HEK293 (cell line): ENCODE measurements at regions not wholly inside any gene's neighbourhood (a gene's known extent, or its start where the extent isn't known, plus 50 kb on each side); places are given as distances from the start of the nearest gene placed in this dataset.

Experiments
- CTCF ChIA-PET: fragments of 350-600 bp; formaldehyde crosslinking; extraction: SDS; loops from one replicate; lab custom pipeline; 2021; ENCODE audit warnings: antibody characterized with exemption; lab: Yijun Ruan, JAX
- POLR2A ChIA-PET: fragments of 300-600 bp; formaldehyde crosslinking; extraction: SDS; loops from one replicate; lab custom pipeline; 2020; ENCODE audit warnings: antibody characterized with exemption, inconsistent platforms; lab: Yijun Ruan, JAX
- H3K27ac ChIP-seq: fragments of 200-500 bp; sonication (Bioruptor generic); 2 replicates; pipeline ENCODE4 v1.5.1; 2014; ENCODE audit warnings: low read depth, low read length, control low read depth, inconsistent platforms; ENCODE audit errors: extremely low read depth
- H3K36me3 ChIP-seq, 2 experiments: fragments of 200-500 bp in 1 of 2; sonication (Bioruptor generic) in 1 of 2; 1 replicate in 1 of 2; 2 replicates in 1 of 2; pipeline ENCODE4 v1.5.1; 2014 to 2017; ENCODE audit warnings: inconsistent platforms in 2 of 2, low read length in 2 of 2; ENCODE audit not compliant: control insufficient read depth in 2 of 2, insufficient read depth in 1 of 2
- H3K4me1 ChIP-seq: fragments of 200-500 bp; sonication (Bioruptor generic); 2 replicates; pipeline ENCODE4 v1.5.1; 2014; ENCODE audit warnings: mild to moderate bottlenecking, low read length, inconsistent platforms; ENCODE audit not compliant: control insufficient read depth, insufficient read depth
- H3K4me3 ChIP-seq: 2 replicates; pipeline ENCODE4 v1.5.1; 2011; ENCODE audit warnings: low read depth, mild to moderate bottlenecking, control low read depth, low read length, moderate library complexity
- H3K9me3 ChIP-seq: fragments of 200-500 bp; sonication (Bioruptor generic); 2 replicates; pipeline ENCODE4 v1.5.1; 2014; ENCODE audit warnings: low read depth, low read length, inconsistent platforms; ENCODE audit not compliant: control insufficient read depth, insufficient read depth
- GLI4 ChIP-seq: fragments of 450-650 bp; formaldehyde crosslinking; IDR thresholded peaks from 2 replicates; pipeline ENCODE4 v1.5.1; 2016; ENCODE audit warnings: missing biosample characterization, missing genetic modification characterization
- KLF16 ChIP-seq: fragments of 450-650 bp; formaldehyde crosslinking; IDR thresholded peaks from 2 replicates; pipeline ENCODE4 v1.5.1; 2017; ENCODE audit warnings: missing biosample characterization, missing genetic modification characterization
- MZF1 ChIP-seq: fragments of 450-650 bp; formaldehyde crosslinking; IDR thresholded peaks from 2 replicates; pipeline ENCODE4 v1.5.1; 2017; ENCODE audit warnings: missing biosample characterization, missing genetic modification characterization, borderline replicate concordance
- RBAK ChIP-seq: fragments of 450-650 bp; formaldehyde crosslinking; IDR thresholded peaks from 2 replicates; pipeline ENCODE4 v1.5.1; 2016; ENCODE audit warnings: missing biosample characterization, missing genetic modification characterization
- SCRT1 ChIP-seq: fragments of 450-650 bp; formaldehyde crosslinking; IDR thresholded peaks from 2 replicates; pipeline ENCODE4 v1.5.1; 2016; ENCODE audit warnings: missing biosample characterization, missing genetic modification characterization, borderline replicate concordance
- ZBTB7A ChIP-seq: fragments of 450-650 bp; formaldehyde crosslinking; IDR thresholded peaks from 2 replicates; pipeline ENCODE4 v1.5.1; 2016; ENCODE audit warnings: low read depth, missing biosample characterization, missing genetic modification characterization
- ZBTB8A ChIP-seq: fragments of 450-650 bp; formaldehyde crosslinking; IDR thresholded peaks from 2 replicates; pipeline ENCODE4 v1.5.1; 2016; ENCODE audit warnings: missing biosample characterization, missing genetic modification characterization
- ZNF10 ChIP-seq: fragments of 450-650 bp; formaldehyde crosslinking; IDR thresholded peaks from 2 replicates; pipeline ENCODE4 v1.5.1; 2017; ENCODE audit warnings: missing biosample characterization, missing genetic modification characterization
- ZNF121 ChIP-seq: fragments of 450-650 bp; formaldehyde crosslinking; IDR thresholded peaks from 2 replicates; pipeline ENCODE4 v1.5.1; 2016; ENCODE audit warnings: missing biosample characterization, missing genetic modification characterization
- ZNF221 ChIP-seq: fragments of 450-650 bp; formaldehyde crosslinking; IDR thresholded peaks from 2 replicates; pipeline ENCODE4 v1.5.1; 2017; ENCODE audit warnings: missing biosample characterization, missing genetic modification characterization, borderline replicate concordance
- ZNF529 ChIP-seq: fragments of 450-650 bp; formaldehyde crosslinking; IDR thresholded peaks from 2 replicates; pipeline ENCODE4 v1.5.1; 2017; ENCODE audit warnings: missing genetic modification characterization, missing biosample characterization; ENCODE audit not compliant: insufficient replicate concordance
- ZNF530 ChIP-seq: fragments of 450-650 bp; formaldehyde crosslinking; IDR thresholded peaks from 2 replicates; pipeline ENCODE4 v1.5.1; 2016; ENCODE audit warnings: low read depth, missing biosample characterization, missing genetic modification characterization
- ZNF670 ChIP-seq: fragments of 450-650 bp; formaldehyde crosslinking; IDR thresholded peaks from 2 replicates; pipeline ENCODE4 v1.5.1; 2016; ENCODE audit warnings: missing biosample characterization, missing genetic modification characterization, low read depth
- ZNF777 ChIP-seq: fragments of 450-650 bp; formaldehyde crosslinking; IDR thresholded peaks from 2 replicates; pipeline ENCODE4 v1.5.1; 2017; ENCODE audit warnings: missing biosample characterization, missing genetic modification characterization, borderline replicate concordance
- TF ChIP-seq, protein P1 (sequence below): fragments of 450-650 bp; formaldehyde crosslinking; IDR thresholded peaks from 2 replicates; pipeline ENCODE4 v1.5.1; 2016; ENCODE audit warnings: missing biosample characterization, missing genetic modification characterization
- TF ChIP-seq, protein P2 (sequence below): fragments of 450-650 bp; formaldehyde crosslinking; IDR thresholded peaks from 2 replicates; pipeline ENCODE4 v1.5.1; 2016; ENCODE audit warnings: missing biosample characterization, missing genetic modification characterization
- TF ChIP-seq, protein P3 (sequence below): fragments of 450-650 bp; formaldehyde crosslinking; optimal IDR thresholded peaks from 2 replicates; pipeline ENCODE3; 2016; ENCODE audit warnings: missing biosample characterization, mild to moderate bottlenecking, missing genetic modification characterization
- TF ChIP-seq, protein P4 (sequence below): fragments of 450-650 bp; formaldehyde crosslinking; conservative IDR thresholded peaks from 2 replicates; pipeline ENCODE4 v1.5.1; 2016; ENCODE audit warnings: low read depth, missing biosample characterization, missing genetic modification characterization
- TF ChIP-seq, protein P5 (sequence below): fragments of 450-650 bp; formaldehyde crosslinking; IDR thresholded peaks from 2 replicates; pipeline ENCODE4 v1.5.1; 2016; ENCODE audit warnings: missing biosample characterization, missing genetic modification characterization, low read depth

DNA sequence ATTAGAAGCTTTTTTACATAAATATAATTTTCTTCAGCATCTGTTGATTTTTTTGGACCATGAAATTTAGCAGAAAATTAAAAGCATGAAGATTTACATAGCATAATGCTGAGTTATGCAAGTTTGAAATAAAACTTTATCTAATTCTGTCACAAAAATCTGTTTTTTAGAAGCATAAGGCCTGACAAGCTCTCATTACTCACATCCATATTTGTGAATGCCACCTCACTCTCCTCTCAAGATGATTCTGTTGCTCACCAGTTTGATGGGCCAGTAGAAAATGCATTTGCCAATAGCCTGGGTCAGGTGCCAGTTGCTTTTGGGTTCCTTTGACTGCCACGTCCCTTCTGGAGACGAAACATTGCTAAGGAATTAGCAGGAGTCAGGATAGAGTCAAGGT lies 181.5 kb upstream of the ATP2B1 start:
- H3K36me3 ChIP-seq = no peaks in the 10 kb centered on the region
- CTCF ChIA-PET = interaction anchor here (1.1 kb wide), 1 partner anchor 60 kb away, joined by 3 read pairs; no protein-coding TSS in a partner anchor
- no peak overlapping the region for H3K27ac ChIP-seq
- no peaks in the 10 kb centered on the region for H3K9me3 ChIP-seq
- TF ChIP-seq ZNF530 (tag by site-specific recombination) (no peak), ZBTB8A (no peak), ZNF10 (tag by site-specific recombination) (no peak), MZF1 (no peak), SCRT1 (tag by site-specific recombination) (no peak), ZBTB7A (tag by site-specific recombination) (no peak), RBAK (tag by site-specific recombination) (no peak), GLI4 (tag by site-specific recombination) (no peak), ZNF670 (tag by site-specific recombination) (no peak), KLF16 (tag by site-specific recombination) (no peak)
- TF ChIP-seq, protein P1, sequence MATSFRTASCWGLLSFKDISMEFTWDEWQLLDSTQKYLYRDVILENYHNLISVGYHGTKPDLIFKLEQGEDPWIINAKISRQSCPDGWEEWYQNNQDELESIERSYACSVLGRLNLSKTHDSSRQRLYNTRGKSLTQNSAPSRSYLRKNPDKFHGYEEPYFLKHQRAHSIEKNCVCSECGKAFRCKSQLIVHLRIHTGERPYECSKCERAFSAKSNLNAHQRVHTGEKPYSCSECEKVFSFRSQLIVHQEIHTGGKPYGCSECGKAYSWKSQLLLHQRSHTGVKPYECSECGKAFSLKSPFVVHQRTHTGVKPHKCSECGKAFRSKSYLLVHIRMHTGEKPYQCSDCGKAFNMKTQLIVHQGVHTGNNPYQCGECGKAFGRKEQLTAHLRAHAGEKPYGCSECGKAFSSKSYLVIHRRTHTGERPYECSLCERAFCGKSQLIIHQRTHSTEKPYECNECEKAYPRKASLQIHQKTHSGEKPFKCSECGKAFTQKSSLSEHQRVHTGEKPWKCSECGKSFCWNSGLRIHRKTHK (tag by site-specific recombination) = no peak
- TF ChIP-seq, protein P2, sequence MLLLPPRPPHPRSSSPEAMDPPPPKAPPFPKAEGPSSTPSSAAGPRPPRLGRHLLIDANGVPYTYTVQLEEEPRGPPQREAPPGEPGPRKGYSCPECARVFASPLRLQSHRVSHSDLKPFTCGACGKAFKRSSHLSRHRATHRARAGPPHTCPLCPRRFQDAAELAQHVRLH = no peak
- TF ChIP-seq, protein P3, sequence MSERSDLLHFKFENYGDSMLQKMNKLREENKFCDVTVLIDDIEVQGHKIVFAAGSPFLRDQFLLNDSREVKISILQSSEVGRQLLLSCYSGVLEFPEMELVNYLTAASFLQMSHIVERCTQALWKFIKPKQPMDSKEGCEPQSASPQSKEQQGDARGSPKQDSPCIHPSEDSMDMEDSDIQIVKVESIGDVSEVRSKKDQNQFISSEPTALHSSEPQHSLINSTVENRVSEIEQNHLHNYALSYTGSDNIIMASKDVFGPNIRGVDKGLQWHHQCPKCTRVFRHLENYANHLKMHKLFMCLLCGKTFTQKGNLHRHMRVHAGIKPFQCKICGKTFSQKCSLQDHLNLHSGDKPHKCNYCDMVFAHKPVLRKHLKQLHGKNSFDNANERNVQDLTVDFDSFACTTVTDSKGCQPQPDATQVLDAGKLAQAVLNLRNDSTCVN (tag by site-specific recombination) = no peak
- TF ChIP-seq, all 188 proteins: peak for 0
- peaks cover 6% of the 10 kb centered on the region for H3K4me1 ChIP-seq
- POLR2A ChIA-PET = no interaction called here
- no peak overlapping the region for H3K4me3 ChIP-seq

DNA sequence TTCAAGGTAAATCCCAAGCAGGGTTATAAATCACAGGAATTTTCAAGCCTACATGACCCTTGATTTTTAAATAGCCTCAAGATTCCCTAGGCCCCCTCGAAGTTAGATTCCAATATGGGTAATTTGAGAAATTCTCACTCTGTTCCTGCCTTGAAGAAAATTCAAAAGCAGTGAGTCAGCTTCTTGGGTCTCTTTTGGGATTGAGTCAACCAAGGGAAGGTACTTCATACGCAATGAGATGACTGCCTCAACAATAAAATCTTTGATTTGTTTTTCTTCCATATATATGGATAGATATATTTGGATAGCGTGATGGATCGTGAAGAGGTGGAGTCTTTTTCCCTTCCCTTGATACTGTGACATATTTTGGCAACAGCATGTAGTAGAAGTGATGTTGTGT lies 180.4 kb upstream of the ATP2B1 start:
- Histone ChIP-seq H3K9me3 (no peaks in the 10 kb centered on the region), H3K36me3 (no peaks in the 10 kb centered on the region), H3K4me1 (peaks cover 13% of the 10 kb centered on the region), H3K4me3 (no peak overlapping the region), H3K27ac (no peak overlapping the region)
- POLR2A ChIA-PET = no interaction called here
- TF ChIP-seq, protein P4, sequence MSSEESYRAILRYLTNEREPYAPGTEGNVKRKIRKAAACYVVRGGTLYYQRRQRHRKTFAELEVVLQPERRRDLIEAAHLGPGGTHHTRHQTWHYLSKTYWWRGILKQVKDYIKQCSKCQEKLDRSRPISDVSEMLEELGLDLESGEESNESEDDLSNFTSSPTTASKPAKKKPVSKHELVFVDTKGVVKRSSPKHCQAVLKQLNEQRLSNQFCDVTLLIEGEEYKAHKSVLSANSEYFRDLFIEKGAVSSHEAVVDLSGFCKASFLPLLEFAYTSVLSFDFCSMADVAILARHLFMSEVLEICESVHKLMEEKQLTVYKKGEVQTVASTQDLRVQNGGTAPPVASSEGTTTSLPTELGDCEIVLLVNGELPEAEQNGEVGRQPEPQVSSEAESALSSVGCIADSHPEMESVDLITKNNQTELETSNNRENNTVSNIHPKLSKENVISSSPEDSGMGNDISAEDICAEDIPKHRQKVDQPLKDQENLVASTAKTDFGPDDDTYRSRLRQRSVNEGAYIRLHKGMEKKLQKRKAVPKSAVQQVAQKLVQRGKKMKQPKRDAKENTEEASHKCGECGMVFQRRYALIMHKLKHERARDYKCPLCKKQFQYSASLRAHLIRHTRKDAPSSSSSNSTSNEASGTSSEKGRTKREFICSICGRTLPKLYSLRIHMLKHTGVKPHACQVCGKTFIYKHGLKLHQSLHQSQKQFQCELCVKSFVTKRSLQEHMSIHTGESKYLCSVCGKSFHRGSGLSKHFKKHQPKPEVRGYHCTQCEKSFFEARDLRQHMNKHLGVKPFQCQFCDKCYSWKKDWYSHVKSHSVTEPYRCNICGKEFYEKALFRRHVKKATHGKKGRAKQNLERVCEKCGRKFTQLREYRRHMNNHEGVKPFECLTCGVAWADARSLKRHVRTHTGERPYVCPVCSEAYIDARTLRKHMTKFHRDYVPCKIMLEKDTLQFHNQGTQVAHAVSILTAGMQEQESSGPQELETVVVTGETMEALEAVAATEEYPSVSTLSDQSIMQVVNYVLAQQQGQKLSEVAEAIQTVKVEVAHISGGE (tag by site-specific recombination) = no peak
- TF ChIP-seq ZNF121 (tag by site-specific recombination) = no peak
- no peak for TF ChIP-seq ZNF221 (tag by site-specific recombination)
- no peak for TF ChIP-seq RBAK (tag by site-specific recombination)
- TF ChIP-seq, protein P5, sequence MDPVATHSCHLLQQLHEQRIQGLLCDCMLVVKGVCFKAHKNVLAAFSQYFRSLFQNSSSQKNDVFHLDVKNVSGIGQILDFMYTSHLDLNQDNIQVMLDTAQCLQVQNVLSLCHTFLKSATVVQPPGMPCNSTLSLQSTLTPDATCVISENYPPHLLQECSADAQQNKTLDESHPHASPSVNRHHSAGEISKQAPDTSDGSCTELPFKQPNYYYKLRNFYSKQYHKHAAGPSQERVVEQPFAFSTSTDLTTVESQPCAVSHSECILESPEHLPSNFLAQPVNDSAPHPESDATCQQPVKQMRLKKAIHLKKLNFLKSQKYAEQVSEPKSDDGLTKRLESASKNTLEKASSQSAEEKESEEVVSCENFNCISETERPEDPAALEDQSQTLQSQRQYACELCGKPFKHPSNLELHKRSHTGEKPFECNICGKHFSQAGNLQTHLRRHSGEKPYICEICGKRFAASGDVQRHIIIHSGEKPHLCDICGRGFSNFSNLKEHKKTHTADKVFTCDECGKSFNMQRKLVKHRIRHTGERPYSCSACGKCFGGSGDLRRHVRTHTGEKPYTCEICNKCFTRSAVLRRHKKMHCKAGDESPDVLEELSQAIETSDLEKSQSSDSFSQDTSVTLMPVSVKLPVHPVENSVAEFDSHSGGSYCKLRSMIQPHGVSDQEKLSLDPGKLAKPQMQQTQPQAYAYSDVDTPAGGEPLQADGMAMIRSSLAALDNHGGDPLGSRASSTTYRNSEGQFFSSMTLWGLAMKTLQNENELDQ (tag by site-specific recombination) = no peak
- no peak for TF ChIP-seq ZNF777
- no peak for TF ChIP-seq ZNF529 (tag by site-specific recombination)
- CTCF ChIA-PET = no interaction called here
